ENCODE measurements at regions not wholly inside any gene's neighbourhood (a gene's known extent, or its start where the extent isn't known, plus 50 kb on each side); places are given as distances from the start of the nearest gene placed in this dataset.

GRCh38 chr1:83777758-83778101, 221.2 kb downstream of the TTLL7 start:
- no peak for TF ChIP-seq CTCF (IDR thresholded peaks at IDR 0.05; ENCODE audit: low read depth, low read length)
- no peak overlapping the region for H3K4me3 ChIP-seq (ENCODE audit: low read depth, low read length)
- DNase-seq (ENCODE audit: low read depth, low spot score) = no peak
- in situ Hi-C loops (cut with HindIII; ENCODE audit: low sequenced_read_pairs) = no loop called here

GRCh38 chr1:83776913-83777757, 221.8 kb downstream of the TTLL7 start:
- in situ Hi-C loops (cut with HindIII; ENCODE audit: low sequenced_read_pairs) = no loop called here
- no peak for TF ChIP-seq CTCF (IDR thresholded peaks at IDR 0.05; ENCODE audit: low read depth, low read length)
- DNase-seq (ENCODE audit: low read depth, low spot score) = no peak

GRCh38 chr1:83775977-83776603, 222.8 kb downstream of the TTLL7 start:
- no peak for TF ChIP-seq CTCF (IDR thresholded peaks at IDR 0.05; ENCODE audit: low read depth, low read length)
- DNase-seq (ENCODE audit: low read depth, low spot score) = no peak
- in situ Hi-C loops (cut with HindIII; ENCODE audit: low sequenced_read_pairs) = no loop called here
- no peak overlapping the region for H3K4me3 ChIP-seq (ENCODE audit: low read depth, low read length)

More at GRCh38 chr1:83776913-83777757, 221.8 kb downstream of the TTLL7 start:
- H3K4me3 ChIP-seq (ENCODE audit: low read depth, low read length) = no peak overlapping the region

- TF ChIP-seq CTCF (IDR thresholded peaks at IDR 0.05; ENCODE audit: low read depth, low read length) = no peak
- DNase-seq (ENCODE audit: low read depth, low spot score) = no peak
- H3K4me3 ChIP-seq (ENCODE audit: low read depth, low read length) = no peak overlapping the region
- in situ Hi-C loops (cut with HindIII; ENCODE audit: low sequenced_read_pairs) = no loop called here
Observed at GRCh38 chr1:83773059-83773458, 225.9 kb downstream of the TTLL7 start.

GRCh38 chr1:83770319-83770661, 228.6 kb downstream of the TTLL7 start:
- no peak for DNase-seq (ENCODE audit: low read depth, low spot score)
- TF ChIP-seq CTCF (IDR thresholded peaks at IDR 0.05; ENCODE audit: low read depth, low read length) = no peak
- no peak overlapping the region for H3K4me3 ChIP-seq (ENCODE audit: low read depth, low read length)
- in situ Hi-C loops (cut with HindIII; ENCODE audit: low sequenced_read_pairs) = no loop called here

GRCh38 chr1:83769594-83770318, 229.2 kb downstream of the TTLL7 start:
- DNase-seq (ENCODE audit: low read depth, low spot score) = no peak
- TF ChIP-seq CTCF (IDR thresholded peaks at IDR 0.05; ENCODE audit: low read depth, low read length) = no peak
- in situ Hi-C loops (cut with HindIII; ENCODE audit: low sequenced_read_pairs) = no loop called here

More at GRCh38 chr1:83769594-83770318, 229.2 kb downstream of the TTLL7 start:
- no peak overlapping the region for H3K4me3 ChIP-seq (ENCODE audit: low read depth, low read length)

All from astrocyte of the spinal cord (primary cell).